Neural progenitor cell (in vitro differentiated cells): ENCODE measurements at regions not wholly inside any gene's neighbourhood (a gene's known extent, or its start where the extent isn't known, plus 50 kb on each side); places are given as distances from the start of the nearest gene placed in this dataset.

ENCODE experiments used
- CTCF ChIP-seq: fragments of 200-600 bp; sonication (generic); IDR thresholded peaks from 2 replicates; pipeline ENCODE4 v1.5.1; 2017; ENCODE audit warnings: antibody characterized with exemption, mild to moderate bottlenecking
- EZH2 ChIP-seq: fragments of 200-600 bp; sonication (generic); IDR thresholded peaks from 2 replicates; pipeline ENCODE4 v1.6.1; 2017; ENCODE audit warnings: antibody characterized with exemption, mild to moderate bottlenecking, moderate library complexity

- TF ChIP-seq CTCF (no peak), EZH2 (no peak)
These were observed 313.3 kb downstream of the SATB1 start for GRCh38 chr3:18111796-18112232.
